K562 (cell line): ENCODE measurements at regions not wholly inside any gene's neighbourhood (a gene's known extent, or its start where the extent isn't known, plus 50 kb on each side); places are given as distances from the start of the nearest gene placed in this dataset.

Experiments used
- SMAD2 ChIP-seq: fragments of 150-350 bp; IDR thresholded peaks from 2 replicates; pipeline ENCODE4 v1.6.1; 2014; ENCODE audit warnings: low read depth, mild to moderate bottlenecking, low read length
- ZZZ3 ChIP-seq: fragments of 450-650 bp; IDR thresholded peaks from 2 replicates; pipeline ENCODE4 v1.6.1; 2016; ENCODE audit warnings: antibody characterized with exemption, mild to moderate bottlenecking, moderate library complexity
- TF ChIP-seq, protein P1 (sequence below), 2 experiments: fragments of 450-650 bp in 1 of 2; sonication (generic) in 1 of 2; formaldehyde crosslinking in 1 of 2; IDR thresholded peaks in 1 of 2; conservative IDR thresholded peaks in 1 of 2; 2 replicates each; pipeline versions ENCODE4 v1.6.1 to v1.8.1; 2016 to 2023; ENCODE audit warnings: mild to moderate bottlenecking in 2 of 2, moderate library complexity in 2 of 2, inconsistent platforms in 1 of 2, missing genetic modification reagents in 1 of 2
- TF ChIP-seq, protein P2 (sequence below): sonication (generic); formaldehyde crosslinking; IDR thresholded peaks from 2 replicates; pipeline ENCODE4 v1.8.0; 2022; ENCODE audit warnings: mild to moderate bottlenecking, low read depth, missing genetic modification reagents

DNA sequence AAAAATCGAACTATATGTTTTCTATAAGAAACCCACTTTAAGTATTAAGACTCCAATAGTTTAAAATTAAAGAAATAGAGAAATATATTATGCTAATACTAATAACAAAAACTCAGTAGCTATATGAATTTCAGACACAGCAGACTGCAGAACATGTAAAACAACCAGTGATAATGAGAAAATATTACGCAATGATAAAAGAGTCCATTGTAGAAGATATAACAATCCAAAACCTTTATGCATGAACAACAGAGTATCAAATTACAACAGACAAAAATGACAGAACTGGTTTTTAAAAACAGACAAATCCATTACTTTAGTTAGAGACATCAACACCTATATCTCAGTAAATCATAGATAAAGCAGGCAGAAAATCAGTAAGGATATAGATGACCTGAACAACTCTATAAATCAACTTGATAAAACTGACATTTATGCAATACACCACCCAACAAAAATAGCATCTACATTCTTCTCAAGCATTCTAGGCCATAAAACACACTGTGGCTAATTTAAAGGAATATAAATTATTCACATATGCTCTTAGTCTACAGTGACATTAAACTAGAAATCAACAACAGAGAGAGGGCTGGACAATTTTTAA is 669.5 kb upstream of the GHITM start:
- TF ChIP-seq, protein P1, sequence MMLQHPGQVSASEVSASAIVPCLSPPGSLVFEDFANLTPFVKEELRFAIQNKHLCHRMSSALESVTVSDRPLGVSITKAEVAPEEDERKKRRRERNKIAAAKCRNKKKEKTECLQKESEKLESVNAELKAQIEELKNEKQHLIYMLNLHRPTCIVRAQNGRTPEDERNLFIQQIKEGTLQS (IDR thresholded peaks at IDR 0.05): no peak
- TF ChIP-seq, protein P1 (CRISPR knock-in tag; conservative IDR thresholded peaks at IDR 0.05): no peak
- TF ChIP-seq ZZZ3: no peak
- no peak for TF ChIP-seq SMAD2
- TF ChIP-seq, protein P2, sequence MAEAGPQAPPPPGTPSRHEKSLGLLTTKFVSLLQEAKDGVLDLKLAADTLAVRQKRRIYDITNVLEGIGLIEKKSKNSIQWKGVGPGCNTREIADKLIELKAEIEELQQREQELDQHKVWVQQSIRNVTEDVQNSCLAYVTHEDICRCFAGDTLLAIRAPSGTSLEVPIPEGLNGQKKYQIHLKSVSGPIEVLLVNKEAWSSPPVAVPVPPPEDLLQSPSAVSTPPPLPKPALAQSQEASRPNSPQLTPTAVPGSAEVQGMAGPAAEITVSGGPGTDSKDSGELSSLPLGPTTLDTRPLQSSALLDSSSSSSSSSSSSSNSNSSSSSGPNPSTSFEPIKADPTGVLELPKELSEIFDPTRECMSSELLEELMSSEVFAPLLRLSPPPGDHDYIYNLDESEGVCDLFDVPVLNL (CRISPR knock-in tag): no peak
